Endometrial microvascular endothelial cells (primary cell): ENCODE measurements at regions not wholly inside any gene's neighbourhood (a gene's known extent, or its start where the extent isn't known, plus 50 kb on each side); places are given as distances from the start of the nearest gene placed in this dataset.
"Not testable (repeated sequence)": the region's sequence is repeated elsewhere in the genome, so short reads cannot be mapped to it uniquely, and the experiment has no call there.

Source experiments
- in situ Hi-C: cut with HindIII; loops from 2 replicates; pipeline ENCODE4 v1.10.0; 2017; ENCODE audit warnings: low sequenced_read_pairs, low pct_unique_long_range_greater_than_20kb; ENCODE audit errors: inconsistent ontology term

GRCh38 chr20:19830211-19830785, 72.2 kb downstream of the RIN2 start:
- in situ Hi-C loops, result no loop called here

GRCh38 chr20:19832875-19833274, 74.8 kb downstream of the RIN2 start:
- in situ Hi-C loops, result no loop called here

- in situ Hi-C loops, result no loop called here
Observed at GRCh38 chr20:19833395-19833794, 75.3 kb downstream of the RIN2 start.

GRCh38 chr20:19834287-19834686, 76.2 kb downstream of the RIN2 start:
- in situ Hi-C loops, result no loop called here

GRCh38 chr20:19834783-19835182, 76.7 kb downstream of the RIN2 start:
- in situ Hi-C loops, result no loop called here

GRCh38 chr20:19835533-19836222, 77.6 kb downstream of the RIN2 start:
- in situ Hi-C loops, result no loop called here

- in situ Hi-C loops, result no loop called here
Observed at GRCh38 chr20:19838468-19838867, 80.4 kb downstream of the RIN2 start.

GRCh38 chr20:19839053-19839452, 81.0 kb downstream of the RIN2 start:
- in situ Hi-C loops, result no loop called here

- in situ Hi-C loops, result no loop called here
Observed at GRCh38 chr20:19840111-19840710, 82.2 kb downstream of the RIN2 start.

GRCh38 chr20:19841740-19842139, 83.7 kb downstream of the RIN2 start:
- in situ Hi-C loops, result no loop called here

GRCh38 chr20:19844850-19845249, 86.8 kb downstream of the RIN2 start:
- in situ Hi-C loops, result not testable (repeated sequence)

GRCh38 chr20:19847383-19847782, 89.3 kb downstream of the RIN2 start:
- in situ Hi-C loops, result no loop called here

GRCh38 chr20:19849341-19850197, 91.5 kb downstream of the RIN2 start:
- in situ Hi-C loops, result no loop called here

GRCh38 chr20:19850198-19850533, 92.1 kb downstream of the RIN2 start:
- in situ Hi-C loops, result no loop called here

GRCh38 chr20:19851861-19852260, 93.8 kb downstream of the RIN2 start:
- in situ Hi-C loops, result no loop called here

- in situ Hi-C loops, result no loop called here
Observed at GRCh38 chr20:19855416-19855815, 97.4 kb downstream of the RIN2 start.

- in situ Hi-C loops, result no loop called here
Observed at GRCh38 chr20:19858466-19859371, 100.7 kb downstream of the RIN2 start.

GRCh38 chr20:19859444-19859843, 101.4 kb downstream of the RIN2 start:
- in situ Hi-C loops, result no loop called here

GRCh38 chr20:19860737-19861136, 102.7 kb downstream of the RIN2 start:
- in situ Hi-C loops, result no loop called here
